HUDEP-2 (cell line): ENCODE measurements at regions not wholly inside any gene's neighbourhood (a gene's known extent, or its start where the extent isn't known, plus 50 kb on each side); places are given as distances from the start of the nearest gene placed in this dataset.

Source experiments
- DNase-seq, 76 experiments: peaks; one replicate each; lab custom pipeline; 2025; ENCODE audit not compliant: unreplicated experiment in 76 of 76; lab: John Stamatoyannopoulos, UW

GRCh38 chr13:104809483-104809882 is 1726.0 kb downstream of the EFNB2 start:
- no peak for DNase-seq

- DNase-seq: no peak
These were observed 1730.1 kb downstream of the EFNB2 start for GRCh38 chr13:104805346-104805745.

GRCh38 chr13:104799152-104799551 is 1732.9 kb upstream of the SLC10A2 start:
- no peak for DNase-seq

- no peak for DNase-seq
These were observed 1732.3 kb upstream of the SLC10A2 start for GRCh38 chr13:104798486-104798885.

GRCh38 chr13:104796581-104796980 is 1730.4 kb upstream of the SLC10A2 start:
- no peak for DNase-seq

GRCh38 chr13:104785952-104786351 is 1719.7 kb upstream of the SLC10A2 start:
- DNase-seq: no peak

- no peak for DNase-seq
These were observed 1718.7 kb upstream of the SLC10A2 start for GRCh38 chr13:104784891-104785290.

- peak in 3 of 76 experiments; percentile 2 to 3 (median 3) for DNase-seq
These were observed 1716.5 kb upstream of the SLC10A2 start for GRCh38 chr13:104782741-104783140.

GRCh38 chr13:104779311-104779993 is 1713.2 kb upstream of the SLC10A2 start:
- no peak for DNase-seq

- DNase-seq: peak in 19 of 76 experiments; percentile 1 to 69 (median 20)
These were observed 1707.6 kb upstream of the SLC10A2 start for GRCh38 chr13:104773775-104774174.

GRCh38 chr13:104769545-104769944 is 1703.3 kb upstream of the SLC10A2 start:
- no peak for DNase-seq

GRCh38 chr13:104766319-104766718 is 1700.1 kb upstream of the SLC10A2 start:
- DNase-seq: peak in 1 of 76 experiments; percentile 5

- DNase-seq: no peak
These were observed 1698.4 kb upstream of the SLC10A2 start for GRCh38 chr13:104764600-104764999.

- no peak for DNase-seq
These were observed 1692.9 kb upstream of the SLC10A2 start for GRCh38 chr13:104759069-104759468.

GRCh38 chr13:104757712-104758111 is 1691.5 kb upstream of the SLC10A2 start:
- no peak for DNase-seq

- no peak for DNase-seq
These were observed 1684.2 kb upstream of the SLC10A2 start for GRCh38 chr13:104750377-104750776.

GRCh38 chr13:104740641-104741222 is 1674.5 kb upstream of the SLC10A2 start:
- no peak for DNase-seq

- no peak for DNase-seq
These were observed 1671.5 kb upstream of the SLC10A2 start for GRCh38 chr13:104737713-104738112.

GRCh38 chr13:104733427-104733826 is 1667.2 kb upstream of the SLC10A2 start:
- no peak for DNase-seq

GRCh38 chr13:104715111-104715510 is 1648.9 kb upstream of the SLC10A2 start:
- no peak for DNase-seq

GRCh38 chr13:104705031-104705750 is 1639.0 kb upstream of the SLC10A2 start:
- DNase-seq: no peak

- DNase-seq: no peak
These were observed 1635.4 kb upstream of the SLC10A2 start for GRCh38 chr13:104701591-104701990.
